Natural killer cell treated with Interleukin-12 subunit alpha and Interleukin-12 subunit beta and Interleukin-15 and Interleukin-18, amount 100 ng/mL, for 72 hours (primary cell): ENCODE measurements at regions not wholly inside any gene's neighbourhood (a gene's known extent, or its start where the extent isn't known, plus 50 kb on each side); places are given as distances from the start of the nearest gene placed in this dataset.

Source experiments
- ATAC-seq, 2 donors: fragments of 150-1000 bp; cut with Tn5 transposase in 1 of 2; sonication (Bioruptor Pico), chemical (Tn5 transposase) in 1 of 2; 2 replicates each; pipeline ENCODE4 v1.10.0; 2021
- DNase-seq: peaks from one replicate; pipeline ENCODE4 v3.0.0; 2022; ENCODE audit warnings: low spot score
- H3K27ac Mint-ChIP-seq, 2 donors: 1 replicate in 1 of 2; 2 replicates in 1 of 2; pipeline ENCODE4 v1.8.0; 2022; ENCODE audit warnings: mixed read lengths in 2 of 2, mild to moderate bottlenecking in 1 of 2, moderate library complexity in 1 of 2
- H3K27me3 Mint-ChIP-seq, 2 donors: 1 replicate in 1 of 2; 2 replicates in 1 of 2; pipeline ENCODE4 v1.8.0; 2022; ENCODE audit warnings: mixed read lengths in 2 of 2
- H3K36me3 Mint-ChIP-seq: one replicate; pipeline ENCODE4 v1.8.0; 2022; ENCODE audit warnings: mixed read lengths
- H3K4me1 Mint-ChIP-seq, 2 donors: 1 replicate in 1 of 2; 2 replicates in 1 of 2; pipeline ENCODE4 v1.8.0; 2022; ENCODE audit warnings: low read depth in 2 of 2, mixed read lengths in 2 of 2, mild to moderate bottlenecking in 1 of 2
- H3K4me3 Mint-ChIP-seq: one replicate; pipeline ENCODE4 v1.8.0; 2022; ENCODE audit warnings: mixed read lengths
- H3K9me3 Mint-ChIP-seq: 2 replicates; pipeline ENCODE4 v1.8.0; 2022; ENCODE audit warnings: mixed read lengths

GRCh38 chr2:145765874-145766273 is 1246.0 kb upstream of the ZEB2 start:
- no peak for ATAC-seq
- H3K9me3 Mint-ChIP-seq, result no peaks in the 10 kb centered on the region

GRCh38 chr2:145764631-145765030 is 1244.7 kb upstream of the ZEB2 start:
- Mint-ChIP-seq H3K9me3 (no peaks in the 10 kb centered on the region), H3K4me3 (no peak overlapping the region), H3K27ac (no peak overlapping the region), H3K4me1 (no peaks in the 10 kb centered on the region), H3K36me3 (no peaks in the 10 kb centered on the region), H3K27me3 (no peaks in the 10 kb centered on the region)
- no peak for DNase-seq
- no peak for ATAC-seq

More at GRCh38 chr2:145765874-145766273, 1246.0 kb upstream of the ZEB2 start:
- Mint-ChIP-seq H3K27ac (no peak overlapping the region), H3K36me3 (no peaks in the 10 kb centered on the region), H3K4me3 (no peak overlapping the region), H3K27me3 (no peaks in the 10 kb centered on the region), H3K4me1 (no peaks in the 10 kb centered on the region)
- DNase-seq, result no peak

- Mint-ChIP-seq H3K36me3 (no peaks in the 10 kb centered on the region), H3K9me3 (no peaks in the 10 kb centered on the region)
These were observed 1241.1 kb upstream of the ZEB2 start for GRCh38 chr2:145760781-145761649.

GRCh38 chr2:145759228-145759915 is 1239.5 kb upstream of the ZEB2 start:
- DNase-seq (no peak), ATAC-seq (no peak)
- H3K36me3 Mint-ChIP-seq, result no peaks in the 10 kb centered on the region
- no peaks in the 10 kb centered on the region for H3K9me3 Mint-ChIP-seq
- H3K27ac Mint-ChIP-seq, result no peak overlapping the region
- H3K4me1 Mint-ChIP-seq, result no peaks in the 10 kb centered on the region
- H3K4me3 Mint-ChIP-seq, result no peak overlapping the region
- H3K27me3 Mint-ChIP-seq, result no peaks in the 10 kb centered on the region

More at GRCh38 chr2:145760781-145761649, 1241.1 kb upstream of the ZEB2 start:
- no peak overlapping the region for H3K4me3 Mint-ChIP-seq
- no peak for DNase-seq
- no peak for ATAC-seq
- no peaks in the 10 kb centered on the region for H3K27me3 Mint-ChIP-seq
- H3K4me1 Mint-ChIP-seq, result no peaks in the 10 kb centered on the region
- H3K27ac Mint-ChIP-seq, result no peak overlapping the region

- Mint-ChIP-seq H3K4me1 (peaks cover 0 to 5% of the 10 kb centered on the region in 2 donors), H3K9me3 (no peaks in the 10 kb centered on the region), H3K36me3 (no peaks in the 10 kb centered on the region), H3K27me3 (no peaks in the 10 kb centered on the region), H3K4me3 (no peak overlapping the region), H3K27ac (no peak overlapping the region)
- DNase-seq (no peak), ATAC-seq (no peak)
These were observed 1237.8 kb upstream of the ZEB2 start for GRCh38 chr2:145757503-145758246.

GRCh38 chr2:145755019-145755837 is 1235.3 kb upstream of the ZEB2 start:
- DNase-seq, result no peak
- peaks cover 21 to 23% of the 10 kb centered on the region in 2 donors for H3K4me1 Mint-ChIP-seq

GRCh38 chr2:145753966-145754365 is 1234.0 kb upstream of the ZEB2 start:
- Mint-ChIP-seq H3K9me3 (no peaks in the 10 kb centered on the region), H3K4me1 (peaks cover 22 to 25% of the 10 kb centered on the region in 2 donors), H3K27me3 (peaks cover 0 to 8% of the 10 kb centered on the region in 2 donors), H3K4me3 (no peak overlapping the region), H3K27ac (peak overlapping the region in 1 of 2 donors; percentile 43), H3K36me3 (no peaks in the 10 kb centered on the region)
- DNase-seq (no peak), ATAC-seq (no peak)

More at GRCh38 chr2:145755019-145755837, 1235.3 kb upstream of the ZEB2 start:
- peaks cover 0 to 8% of the 10 kb centered on the region in 2 donors for H3K27me3 Mint-ChIP-seq
- no peaks in the 10 kb centered on the region for H3K9me3 Mint-ChIP-seq
- H3K4me3 Mint-ChIP-seq, result no peak overlapping the region
- no peak overlapping the region for H3K27ac Mint-ChIP-seq
- no peaks in the 10 kb centered on the region for H3K36me3 Mint-ChIP-seq
- ATAC-seq, result no peak

GRCh38 chr2:145753041-145753608 is 1233.2 kb upstream of the ZEB2 start:
- Mint-ChIP-seq H3K27ac (peak overlapping the region in 1 of 2 donors; percentile 68), H3K9me3 (no peaks in the 10 kb centered on the region), H3K4me1 (peaks cover 25 to 30% of the 10 kb centered on the region in 2 donors), H3K4me3 (no peak overlapping the region), H3K36me3 (no peaks in the 10 kb centered on the region), H3K27me3 (peaks cover 0 to 8% of the 10 kb centered on the region in 2 donors)
- ATAC-seq (no peak), DNase-seq (no peak)

- Mint-ChIP-seq H3K4me3 (peak overlapping the region; percentile 23), H3K36me3 (no peaks in the 10 kb centered on the region), H3K9me3 (no peaks in the 10 kb centered on the region), H3K27me3 (peaks cover 0 to 12% of the 10 kb centered on the region in 2 donors), H3K4me1 (peaks cover 25 to 39% of the 10 kb centered on the region in 2 donors), H3K27ac (peak overlapping the region; percentile 19 to 68)
- peak in 1 of 2 donors; percentile 62 for ATAC-seq
- DNase-seq, result no peak
These were observed 1232.3 kb upstream of the ZEB2 start for GRCh38 chr2:145752091-145752806.

- H3K4me3 Mint-ChIP-seq, result peak overlapping the region; percentile 23
- H3K27me3 Mint-ChIP-seq, result peaks cover 0 to 14% of the 10 kb centered on the region in 2 donors
- ATAC-seq, result peak; percentile 72 to 77
- H3K27ac Mint-ChIP-seq, result peak overlapping the region; percentile 19 to 68
- H3K9me3 Mint-ChIP-seq, result no peaks in the 10 kb centered on the region
- H3K4me1 Mint-ChIP-seq, result peaks cover 25 to 40% of the 10 kb centered on the region in 2 donors
- no peaks in the 10 kb centered on the region for H3K36me3 Mint-ChIP-seq
- DNase-seq, result no peak
These were observed 1231.7 kb upstream of the ZEB2 start for GRCh38 chr2:145751629-145752028.

GRCh38 chr2:145751155-145751554 is 1231.2 kb upstream of the ZEB2 start:
- Mint-ChIP-seq H3K36me3 (no peaks in the 10 kb centered on the region), H3K27ac (peak overlapping the region; percentile 19 to 68), H3K9me3 (no peaks in the 10 kb centered on the region), H3K4me3 (peak overlapping the region; percentile 23), H3K4me1 (peaks cover 27 to 44% of the 10 kb centered on the region in 2 donors), H3K27me3 (peaks cover 0 to 18% of the 10 kb centered on the region in 2 donors)
- no peak for ATAC-seq
- DNase-seq, result no peak

GRCh38 chr2:145750612-145751011 is 1230.7 kb upstream of the ZEB2 start:
- Mint-ChIP-seq H3K4me1 (peaks cover 28 to 44% of the 10 kb centered on the region in 2 donors), H3K9me3 (no peaks in the 10 kb centered on the region), H3K36me3 (no peaks in the 10 kb centered on the region), H3K4me3 (no peak overlapping the region), H3K27ac (peak overlapping the region; percentile 19 to 68), H3K27me3 (peaks cover 0 to 20% of the 10 kb centered on the region in 2 donors)
- ATAC-seq (no peak), DNase-seq (no peak)
